ENCODE measurements at regions not wholly inside any gene's neighbourhood (a gene's known extent, or its start where the extent isn't known, plus 50 kb on each side); places are given as distances from the start of the nearest gene placed in this dataset.

GRCh38 chr6:51410453-51410852 lies 591.8 kb downstream of the TFAP2B start:
- H3K9ac ChIP-seq (ENCODE audit: control insufficient read depth, extremely low read depth, insufficient read depth, low read length): no peak overlapping the region
- no peaks in the 10 kb centered on the region for H3K27me3 ChIP-seq (ENCODE audit: control insufficient read depth, extremely low read depth, insufficient read depth, low read length)
- no peaks in the 10 kb centered on the region for H3K9me3 ChIP-seq (ENCODE audit: control insufficient read depth, low read depth, low read length)
- dilution Hi-C loops (cut with MboI; ENCODE audit: extremely low pct_ligation_motif_present, low sequenced_read_pairs): no loop called here
- H3K27ac ChIP-seq (ENCODE audit: control insufficient read depth, insufficient read depth, low read length): no peak overlapping the region
- H4K20me1 ChIP-seq (ENCODE audit: control insufficient read depth, extremely low read depth, insufficient read depth, low read length): no peaks in the 10 kb centered on the region
- no peak overlapping the region for H2AFZ ChIP-seq (ENCODE audit: control insufficient read depth, low read length)
- H3K4me1 ChIP-seq (ENCODE audit: control insufficient read depth, extremely low read depth, insufficient read depth, low read length): no peaks in the 10 kb centered on the region
- H3K9me1 ChIP-seq (ENCODE audit: control insufficient read depth, extremely low read depth, insufficient read depth, low read length): no peaks in the 10 kb centered on the region
- DNase-seq (ENCODE audit: low read depth, low spot score) (no peak), FAIRE-seq (no peak)
- no peak overlapping the region for H3K4me3 ChIP-seq (ENCODE audit: control insufficient read depth in 2 of 3, extremely low read depth in 1 of 3, insufficient read depth in 2 of 3, low read depth in 1 of 3, low read length in 3 of 3)
- TF ChIP-seq EZH2 (IDR thresholded peaks at IDR 0.05; ENCODE audit: low read length): no peak
- no peaks in the 10 kb centered on the region for H3K79me2 ChIP-seq (ENCODE audit: control insufficient read depth, insufficient read depth, low read length)
- no peaks in the 10 kb centered on the region for H3K36me3 ChIP-seq (ENCODE audit: control insufficient read depth in 2 of 2, extremely low read depth in 1 of 2, insufficient read depth in 2 of 2, low read length in 2 of 2)
- H3K4me2 ChIP-seq (ENCODE audit: control insufficient read depth, extremely low read depth, insufficient read depth, low read depth, low read length): no peak overlapping the region

- no peaks in the 10 kb centered on the region for H3K36me3 ChIP-seq (ENCODE audit: control insufficient read depth in 2 of 2, extremely low read depth in 1 of 2, insufficient read depth in 2 of 2, low read length in 2 of 2)
- no peaks in the 10 kb centered on the region for H3K4me1 ChIP-seq (ENCODE audit: control insufficient read depth, extremely low read depth, insufficient read depth, low read length)
- H3K9me1 ChIP-seq (ENCODE audit: control insufficient read depth, extremely low read depth, insufficient read depth, low read length): no peaks in the 10 kb centered on the region
- H3K9ac ChIP-seq (ENCODE audit: control insufficient read depth, extremely low read depth, insufficient read depth, low read length): no peak overlapping the region
- no peak for FAIRE-seq
- H3K4me3 ChIP-seq (ENCODE audit: control insufficient read depth in 2 of 3, extremely low read depth in 1 of 3, insufficient read depth in 2 of 3, low read depth in 1 of 3, low read length in 3 of 3): no peak overlapping the region
- H3K4me2 ChIP-seq (ENCODE audit: control insufficient read depth, extremely low read depth, insufficient read depth, low read depth, low read length): no peak overlapping the region
- no peaks in the 10 kb centered on the region for H3K27me3 ChIP-seq (ENCODE audit: control insufficient read depth, extremely low read depth, insufficient read depth, low read length)
- no peaks in the 10 kb centered on the region for H3K9me3 ChIP-seq (ENCODE audit: control insufficient read depth, low read depth, low read length)
- no peaks in the 10 kb centered on the region for H4K20me1 ChIP-seq (ENCODE audit: control insufficient read depth, extremely low read depth, insufficient read depth, low read length)
- H2AFZ ChIP-seq (ENCODE audit: control insufficient read depth, low read length): no peak overlapping the region
- dilution Hi-C loops (cut with MboI; ENCODE audit: extremely low pct_ligation_motif_present, low sequenced_read_pairs): no loop called here
- TF ChIP-seq EZH2 (IDR thresholded peaks at IDR 0.05; ENCODE audit: low read length): no peak
- no peak for TF ChIP-seq CTCF (optimal IDR thresholded peaks at IDR 0.05 in 1 of 3, IDR thresholded peaks at IDR 0.05 in 1 of 3, conservative IDR thresholded peaks at IDR 0.05 in 1 of 3; ENCODE audit: extremely low read depth in 1 of 3, insufficient read depth in 2 of 3, low read length in 3 of 3)
- H3K79me2 ChIP-seq (ENCODE audit: control insufficient read depth, insufficient read depth, low read length): no peaks in the 10 kb centered on the region
- H3K27ac ChIP-seq (ENCODE audit: control insufficient read depth, insufficient read depth, low read length): no peak overlapping the region
- DNase-seq (ENCODE audit: low read depth, low spot score): no peak
Observed at GRCh38 chr6:51411496-51412125, 592.9 kb downstream of the TFAP2B start.

- no peaks in the 10 kb centered on the region for H3K9me1 ChIP-seq (ENCODE audit: control insufficient read depth, extremely low read depth, insufficient read depth, low read length)
- H2AFZ ChIP-seq (ENCODE audit: control insufficient read depth, low read length): no peak overlapping the region
- dilution Hi-C loops (cut with MboI; ENCODE audit: extremely low pct_ligation_motif_present, low sequenced_read_pairs): no loop called here
Observed at GRCh38 chr6:51414361-51414760, 595.7 kb downstream of the TFAP2B start.

More at GRCh38 chr6:51414361-51414760, 595.7 kb downstream of the TFAP2B start:
- Histone ChIP-seq H3K27me3 (ENCODE audit: control insufficient read depth, extremely low read depth, insufficient read depth, low read length) (no peaks in the 10 kb centered on the region), H3K9me3 (ENCODE audit: control insufficient read depth, low read depth, low read length) (no peaks in the 10 kb centered on the region), H3K4me3 (ENCODE audit: control insufficient read depth in 2 of 3, extremely low read depth in 1 of 3, insufficient read depth in 2 of 3, low read depth in 1 of 3, low read length in 3 of 3) (no peak overlapping the region), H4K20me1 (ENCODE audit: control insufficient read depth, extremely low read depth, insufficient read depth, low read length) (no peaks in the 10 kb centered on the region), H3K27ac (ENCODE audit: control insufficient read depth, insufficient read depth, low read length) (no peak overlapping the region), H3K4me1 (ENCODE audit: control insufficient read depth, extremely low read depth, insufficient read depth, low read length) (no peaks in the 10 kb centered on the region), H3K9ac (ENCODE audit: control insufficient read depth, extremely low read depth, insufficient read depth, low read length) (no peak overlapping the region), H3K79me2 (ENCODE audit: control insufficient read depth, insufficient read depth, low read length) (no peaks in the 10 kb centered on the region), H3K4me2 (ENCODE audit: control insufficient read depth, extremely low read depth, insufficient read depth, low read depth, low read length) (no peak overlapping the region), H3K36me3 (ENCODE audit: control insufficient read depth in 2 of 2, extremely low read depth in 1 of 2, insufficient read depth in 2 of 2, low read length in 2 of 2) (no peaks in the 10 kb centered on the region)
- FAIRE-seq (no peak), DNase-seq (ENCODE audit: low read depth, low spot score) (no peak)
- TF ChIP-seq EZH2 (IDR thresholded peaks at IDR 0.05; ENCODE audit: low read length): no peak
- TF ChIP-seq CTCF (optimal IDR thresholded peaks at IDR 0.05 in 1 of 3, IDR thresholded peaks at IDR 0.05 in 1 of 3, conservative IDR thresholded peaks at IDR 0.05 in 1 of 3; ENCODE audit: extremely low read depth in 1 of 3, insufficient read depth in 2 of 3, low read length in 3 of 3): no peak

All from keratinocyte (primary cell).